Suppressor macrophage treated with lipopolysaccharide for 4 hours (primary cell): ENCODE measurements at regions not wholly inside any gene's neighbourhood (a gene's known extent, or its start where the extent isn't known, plus 50 kb on each side); places are given as distances from the start of the nearest gene placed in this dataset.
A peak's percentile ranks its signal among the peaks of the same experiment; 100 is the strongest.

Experiments used
- DNase-seq: peaks from one replicate; pipeline ENCODE4 v3.0.0-alpha.2; 2020

DNA sequence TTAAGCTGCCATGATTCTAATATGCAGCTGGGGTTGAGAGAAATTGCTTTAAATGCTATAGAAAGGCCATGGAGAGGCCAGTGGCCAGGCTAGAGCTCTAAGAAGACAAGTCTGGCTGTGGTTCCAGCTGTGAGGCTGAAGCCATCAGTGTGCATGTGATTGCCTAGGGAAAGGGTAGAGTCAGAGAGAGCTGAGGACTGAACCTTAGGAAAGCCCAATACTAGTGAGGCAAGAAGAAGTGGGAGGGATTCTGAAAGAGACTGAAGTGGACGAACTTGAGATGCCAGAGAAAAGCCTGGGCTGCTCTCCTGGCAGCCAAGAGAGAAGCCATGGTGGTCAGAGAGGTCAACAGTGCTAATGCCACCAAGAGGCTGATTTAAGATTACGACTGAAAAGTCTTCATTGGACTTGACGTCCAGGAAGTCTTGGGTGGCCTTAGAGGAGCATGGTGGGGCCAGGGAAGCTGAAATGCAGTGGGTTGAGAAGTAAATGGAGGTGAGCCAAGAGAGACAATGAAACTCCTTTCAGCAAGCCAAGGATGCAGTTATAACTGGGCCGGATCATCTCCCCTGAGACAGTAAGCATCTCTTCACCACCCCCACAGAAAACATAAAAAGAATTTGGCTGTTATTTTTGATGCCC, 133.2 kb downstream of the TMEM174 start:
- no peak for DNase-seq

DNA sequence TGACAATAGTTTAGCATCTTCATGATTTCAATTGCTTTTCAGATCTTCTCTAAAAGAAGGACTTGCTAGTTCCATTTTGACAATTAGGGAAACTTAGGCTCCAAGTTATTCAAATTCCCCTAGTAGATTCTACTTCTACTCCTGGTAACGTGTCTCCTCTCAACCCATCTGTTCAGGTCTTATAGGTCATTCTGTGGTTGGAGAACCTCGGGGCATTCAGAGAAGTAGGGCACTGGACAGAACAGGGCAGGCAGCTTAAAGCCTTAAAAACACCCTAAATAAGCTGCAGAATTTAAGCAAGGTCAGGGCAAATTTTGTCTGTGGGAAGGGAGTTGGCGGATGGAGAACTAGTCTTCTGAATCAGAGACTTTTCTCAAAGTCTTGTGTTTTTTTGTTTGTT, 132.4 kb downstream of the TMEM174 start:
- DNase-seq: no peak

DNA sequence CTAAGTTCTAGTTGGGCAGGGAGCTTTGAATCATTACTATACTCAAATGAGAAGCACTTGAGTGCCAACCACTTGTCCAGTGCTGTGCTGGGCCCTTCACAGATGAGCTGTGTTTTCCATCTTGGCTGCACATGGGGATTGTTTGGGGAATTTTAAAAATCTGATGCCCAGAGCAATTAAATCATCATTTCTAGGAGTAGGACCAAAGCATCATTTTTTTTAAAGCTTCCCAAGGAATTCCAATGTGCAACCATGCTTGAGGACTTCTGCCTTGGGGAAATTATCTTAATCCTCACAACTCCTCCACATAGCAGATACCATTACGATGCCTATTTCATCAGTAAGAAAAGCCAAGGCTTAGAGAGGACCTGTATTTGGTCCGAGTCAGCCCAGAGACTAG, 131.4 kb downstream of the TMEM174 start:
- DNase-seq: no peak

DNA sequence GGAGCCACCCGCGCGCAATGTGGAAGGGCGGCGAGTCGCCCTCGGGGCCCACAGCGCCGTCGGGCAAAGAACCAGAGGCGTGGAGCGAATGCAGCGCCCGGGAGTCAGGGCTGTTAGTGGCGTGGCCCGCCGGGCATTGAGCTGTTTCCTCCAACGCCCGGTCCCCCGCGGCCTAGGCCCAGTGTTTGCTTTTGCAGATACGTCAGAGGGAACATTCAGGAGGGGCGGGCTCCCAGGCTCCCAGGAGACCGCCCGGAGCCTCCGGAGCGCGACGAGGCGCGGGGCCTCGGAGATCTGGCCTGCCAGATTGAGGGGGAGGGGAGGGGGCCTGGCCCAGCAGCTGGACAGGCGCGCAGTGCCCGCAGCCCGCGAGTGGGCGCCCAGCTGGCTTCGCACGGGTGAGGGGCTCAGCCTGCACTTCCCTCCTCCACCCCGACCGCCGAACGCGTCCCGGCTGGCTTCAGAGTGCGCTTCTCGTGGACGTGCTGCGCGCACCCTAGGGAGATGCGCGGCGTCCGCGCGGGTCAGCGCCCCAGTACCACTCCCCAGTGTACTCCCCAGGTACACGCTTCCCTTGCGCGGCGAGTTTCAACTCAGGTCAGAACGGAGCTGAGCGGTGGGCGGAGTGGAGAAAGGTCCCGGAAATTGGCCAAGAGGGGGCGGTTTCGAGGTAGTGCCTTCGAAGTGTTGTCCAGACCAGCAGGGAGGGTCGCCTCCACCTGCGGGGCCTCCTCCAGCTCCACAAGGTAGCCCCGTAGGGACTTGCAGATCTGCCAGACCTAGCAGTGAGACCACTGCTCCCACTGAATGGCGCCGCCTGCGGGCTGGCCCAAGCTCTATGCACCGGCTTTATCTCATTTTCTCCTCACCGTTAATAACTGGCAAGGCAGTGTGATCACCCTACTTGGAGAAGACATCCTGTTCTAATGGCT, 130.4 kb downstream of the TMEM174 start:
- no peak for DNase-seq

DNA sequence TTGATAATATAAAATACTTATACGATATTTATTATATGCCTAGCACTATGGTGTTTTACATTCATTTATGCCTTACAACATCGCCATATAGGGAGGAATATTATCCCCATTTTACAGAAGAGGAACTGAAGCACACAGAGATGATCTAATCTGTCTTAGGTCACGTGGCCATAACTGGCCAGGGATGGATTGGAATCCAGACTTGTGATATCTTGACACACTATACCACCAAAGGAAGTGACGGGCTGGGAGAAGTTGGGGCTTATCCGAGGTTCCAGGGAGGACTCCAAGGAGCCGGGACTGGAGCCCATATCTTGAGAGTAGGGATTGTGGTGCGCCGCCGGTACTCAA, 129.8 kb downstream of the TMEM174 start:
- peak; percentile 16 for DNase-seq

DNA sequence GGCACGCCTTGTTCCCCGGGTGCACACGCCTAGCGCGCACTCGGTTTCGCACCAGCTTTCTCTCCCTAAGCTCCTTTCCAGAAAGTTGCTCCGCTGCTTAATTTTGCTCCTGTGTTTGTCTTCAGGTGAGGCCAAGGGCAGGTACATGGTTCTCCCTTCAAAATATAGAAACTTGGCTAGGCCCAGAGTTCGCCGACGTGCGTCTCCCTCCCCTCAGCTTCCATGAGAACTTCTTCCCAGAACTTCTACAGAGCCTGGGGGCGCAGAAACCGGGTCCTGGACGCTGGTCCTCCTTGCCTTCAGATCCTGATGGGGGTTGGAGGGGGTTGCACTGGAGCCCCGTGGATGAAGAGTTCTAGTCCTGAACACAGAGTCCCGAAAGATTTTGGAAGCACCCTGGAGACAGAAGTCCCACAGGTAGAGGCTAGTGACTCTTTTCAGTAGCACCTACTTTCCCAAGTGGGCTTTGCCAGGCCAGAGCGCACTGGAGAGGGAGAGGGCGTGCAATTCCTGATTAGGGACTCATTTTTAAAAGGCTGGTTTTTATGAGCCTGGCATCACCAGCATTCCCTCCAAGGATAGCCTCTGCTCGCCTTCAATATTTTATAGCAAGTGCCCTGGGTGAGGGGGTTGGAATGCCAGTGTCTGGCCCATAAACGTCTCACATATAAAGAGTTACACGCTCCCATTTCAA, 128.4 kb downstream of the TMEM174 start:
- DNase-seq: no peak

DNA sequence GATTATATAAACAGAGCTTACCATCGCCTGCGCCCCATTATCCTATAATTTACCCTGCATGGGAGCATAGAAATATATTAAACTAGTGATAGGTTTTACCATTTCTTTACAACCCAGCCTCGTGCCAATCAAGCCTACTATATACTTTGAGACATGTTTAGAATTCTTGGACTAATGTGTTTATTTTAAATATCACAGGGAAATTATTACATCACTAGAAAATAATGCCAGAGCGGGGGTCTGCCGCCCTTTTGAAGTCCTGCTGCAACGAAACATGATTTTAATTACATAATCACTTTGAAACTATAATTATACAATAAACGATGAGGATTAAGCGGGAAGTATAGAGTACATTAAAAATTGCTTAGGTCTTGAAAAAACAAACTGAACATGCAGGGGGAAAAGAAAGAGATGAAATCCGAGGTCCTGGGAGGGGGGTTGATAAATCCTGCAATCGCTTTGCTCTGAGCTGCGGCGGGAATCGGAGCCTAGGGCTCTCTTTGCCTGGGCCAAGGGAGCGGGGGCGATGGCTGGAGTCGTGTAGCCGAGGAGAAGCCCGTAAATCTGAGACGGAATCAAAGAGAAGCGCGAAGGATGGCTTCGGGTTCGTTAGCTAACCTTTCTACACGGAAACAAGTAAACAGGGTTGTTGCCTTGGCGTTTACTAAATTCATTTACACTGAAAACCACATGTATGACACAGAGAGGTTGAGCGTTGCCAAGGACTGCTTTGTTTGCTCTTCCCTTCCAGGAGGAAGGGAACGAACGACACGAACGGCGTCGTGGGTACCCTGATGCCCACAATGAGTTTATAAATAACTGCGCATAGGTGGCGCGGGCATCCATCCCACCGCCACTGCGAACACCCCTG, 127.6 kb downstream of the TMEM174 start:
- no peak for DNase-seq

DNA sequence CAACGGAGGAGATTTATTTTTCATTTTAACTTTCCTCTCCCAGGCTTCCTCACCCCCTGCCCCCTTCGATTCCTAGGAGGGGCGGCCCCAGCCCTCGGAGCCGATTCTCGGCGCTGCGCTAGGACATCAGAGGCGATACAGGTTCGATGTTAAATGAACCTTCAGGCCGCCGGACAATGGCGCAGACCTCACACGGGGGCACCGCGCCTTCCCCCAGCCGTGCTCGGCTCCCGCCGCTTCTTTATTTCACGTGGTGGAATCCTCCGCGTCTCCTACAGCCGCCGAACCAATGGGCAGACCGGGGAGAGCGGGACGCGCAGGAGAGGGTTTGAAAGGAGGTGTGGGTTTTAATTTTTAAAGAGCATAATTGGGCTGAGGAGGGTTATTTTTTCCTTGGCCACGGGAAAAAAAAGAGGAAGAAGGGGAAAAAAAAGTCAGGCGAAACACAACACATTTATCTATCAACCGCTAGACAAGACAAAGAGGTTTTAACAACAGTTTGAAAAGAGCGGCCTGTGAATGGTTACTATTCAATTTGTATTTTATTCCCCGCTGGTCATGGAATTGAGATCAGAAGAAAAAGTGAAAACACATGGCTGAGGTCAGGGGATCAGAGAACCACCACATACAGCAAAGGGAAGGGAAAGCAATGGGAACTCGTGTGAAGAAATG, 126.8 kb downstream of the TMEM174 start:
- no peak for DNase-seq

DNA sequence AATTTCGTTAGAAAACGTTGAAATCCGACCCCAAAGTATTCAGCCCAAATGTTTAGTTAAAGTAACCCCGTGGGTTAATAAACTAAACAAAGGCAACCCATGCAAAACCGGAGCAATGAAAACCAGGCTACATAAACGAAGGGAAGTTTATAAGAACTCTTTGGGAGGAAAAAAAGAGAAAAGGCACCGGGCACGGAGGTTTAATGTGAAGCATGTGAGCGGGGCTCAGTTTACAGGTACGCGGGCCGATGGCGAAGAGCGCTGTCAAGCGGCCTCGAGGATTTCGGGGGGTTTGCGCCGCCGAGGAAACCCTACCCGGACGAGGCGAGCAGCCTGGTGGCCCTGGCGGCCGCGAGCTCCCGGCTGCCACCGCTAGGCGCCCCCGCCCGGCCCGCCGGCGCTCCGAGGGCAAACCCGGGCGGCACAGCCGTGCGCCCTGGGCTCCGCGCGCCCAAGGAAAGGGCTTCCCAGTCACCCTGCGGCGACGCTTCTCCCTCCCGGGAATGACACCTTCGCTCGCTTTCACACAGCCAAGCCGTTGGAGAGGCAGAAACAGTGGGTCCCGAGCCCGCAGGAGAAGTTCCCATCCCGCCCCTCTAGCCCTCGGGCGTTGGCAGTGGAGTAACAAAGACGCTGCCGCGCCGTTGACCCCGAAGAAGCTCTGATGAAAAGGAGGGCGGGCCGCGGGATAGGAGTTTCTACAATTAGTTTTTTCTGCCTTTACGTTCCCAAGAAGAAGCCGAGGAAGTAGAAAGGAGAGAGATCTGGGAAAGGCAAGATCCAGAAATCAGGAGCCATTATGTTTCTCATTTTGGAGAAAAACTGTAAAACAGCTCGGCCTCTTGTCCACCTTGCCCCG, 126.0 kb downstream of the TMEM174 start:
- DNase-seq: peak; percentile 23

DNA sequence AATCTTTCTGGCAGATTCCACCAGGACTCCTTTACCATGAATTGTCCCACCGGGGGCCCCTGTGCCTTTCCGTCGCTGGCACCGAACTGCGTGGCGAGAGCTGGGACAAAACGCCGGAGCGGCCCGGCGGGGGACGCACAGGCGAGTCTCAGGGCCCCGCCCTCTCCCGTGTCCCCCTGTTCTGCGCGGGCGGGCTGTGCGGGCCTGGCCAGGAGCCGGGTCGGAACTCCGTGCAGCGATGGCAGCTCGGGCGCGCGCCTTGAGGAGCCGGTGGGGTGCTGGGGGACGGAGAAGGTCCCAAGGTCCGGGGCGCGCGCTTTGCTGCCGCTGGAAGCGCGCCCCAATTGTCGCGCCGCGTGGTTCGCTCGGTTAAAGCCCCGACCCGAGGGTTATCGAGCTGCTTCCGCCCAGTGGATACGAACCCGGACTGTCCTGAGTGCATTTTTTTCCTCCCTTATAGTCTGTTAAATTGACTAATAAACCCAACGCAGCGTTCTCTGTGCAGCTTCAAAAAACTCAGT, 125.3 kb downstream of the TMEM174 start:
- DNase-seq: no peak

DNA sequence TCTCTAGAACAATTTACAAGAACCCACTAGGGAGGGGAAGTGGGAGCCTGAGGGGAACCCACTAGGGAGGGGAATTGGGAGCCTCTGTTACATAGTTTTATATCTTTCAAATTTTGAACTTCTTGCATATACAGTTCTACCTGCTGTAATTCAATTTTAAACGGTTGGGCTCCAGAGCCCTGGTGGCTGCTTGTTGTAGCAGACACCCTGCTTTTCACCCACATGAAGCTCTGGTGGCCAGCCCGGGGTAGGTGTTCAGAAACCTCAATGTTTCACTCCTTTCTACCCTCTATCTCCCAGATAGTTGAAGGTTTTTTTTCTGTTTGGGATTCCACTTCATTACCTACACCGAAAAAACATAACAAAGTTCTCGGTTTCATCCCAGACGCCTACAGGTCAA, 124.4 kb downstream of the TMEM174 start:
- DNase-seq: no peak

DNA sequence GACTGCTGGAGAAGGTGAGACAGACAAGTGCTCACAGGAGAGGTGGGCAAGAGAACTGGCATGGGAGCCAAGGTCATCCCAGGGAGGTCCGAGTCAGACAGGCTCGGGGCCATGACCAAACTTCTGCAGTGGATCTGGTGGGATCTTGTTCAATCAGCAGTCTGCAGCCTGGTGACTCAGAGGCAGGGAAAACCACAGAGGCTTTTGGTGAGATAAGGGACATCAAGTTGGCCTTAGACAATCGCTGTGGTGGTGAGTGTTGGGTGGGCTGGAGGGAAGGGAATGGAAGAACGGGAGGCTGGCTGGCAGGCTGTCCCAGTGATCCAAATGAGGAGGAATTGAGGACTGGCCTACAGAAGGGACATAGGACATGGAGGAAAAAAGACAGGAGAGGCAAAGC, 123.8 kb downstream of the TMEM174 start:
- DNase-seq: no peak

DNA sequence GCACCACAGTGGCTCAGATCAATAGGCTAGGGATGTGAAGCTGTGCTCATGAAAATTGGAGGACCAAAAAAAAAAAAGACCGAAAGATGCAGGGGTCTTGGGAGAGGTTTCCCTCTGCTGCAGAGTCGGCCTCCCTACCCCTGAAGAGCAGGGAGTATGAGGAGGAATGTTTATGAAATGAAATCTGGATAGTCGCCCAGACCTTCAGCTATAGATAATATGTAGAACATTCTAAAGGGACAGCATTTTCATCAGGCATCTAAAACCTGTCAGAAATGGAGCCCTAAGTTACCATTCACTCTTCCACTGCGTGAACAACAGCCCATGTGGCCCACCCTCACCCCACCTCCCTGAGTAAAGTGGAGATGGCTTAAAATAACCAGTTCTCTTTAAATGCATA, 122.9 kb downstream of the TMEM174 start:
- no peak for DNase-seq

DNA sequence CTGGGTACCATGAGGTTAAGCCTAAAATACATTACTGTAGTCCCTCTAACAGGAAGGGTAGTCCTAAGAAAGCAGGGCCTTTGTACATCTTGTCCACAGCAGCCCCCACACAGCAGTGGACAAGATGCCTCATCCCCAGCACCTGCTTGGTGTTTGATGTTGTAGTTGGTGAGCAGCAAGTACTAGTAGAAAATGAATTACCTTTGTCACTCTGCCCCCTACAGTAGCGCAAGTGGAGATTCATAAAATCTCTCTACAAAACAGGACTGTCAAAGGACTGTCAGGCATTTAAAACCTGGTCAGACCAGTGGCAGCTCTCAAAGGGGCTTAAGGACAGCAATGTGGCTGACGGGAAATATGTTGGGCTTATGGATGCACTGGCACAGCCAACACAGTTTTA, 122.5 kb downstream of the TMEM174 start:
- no peak for DNase-seq

DNA sequence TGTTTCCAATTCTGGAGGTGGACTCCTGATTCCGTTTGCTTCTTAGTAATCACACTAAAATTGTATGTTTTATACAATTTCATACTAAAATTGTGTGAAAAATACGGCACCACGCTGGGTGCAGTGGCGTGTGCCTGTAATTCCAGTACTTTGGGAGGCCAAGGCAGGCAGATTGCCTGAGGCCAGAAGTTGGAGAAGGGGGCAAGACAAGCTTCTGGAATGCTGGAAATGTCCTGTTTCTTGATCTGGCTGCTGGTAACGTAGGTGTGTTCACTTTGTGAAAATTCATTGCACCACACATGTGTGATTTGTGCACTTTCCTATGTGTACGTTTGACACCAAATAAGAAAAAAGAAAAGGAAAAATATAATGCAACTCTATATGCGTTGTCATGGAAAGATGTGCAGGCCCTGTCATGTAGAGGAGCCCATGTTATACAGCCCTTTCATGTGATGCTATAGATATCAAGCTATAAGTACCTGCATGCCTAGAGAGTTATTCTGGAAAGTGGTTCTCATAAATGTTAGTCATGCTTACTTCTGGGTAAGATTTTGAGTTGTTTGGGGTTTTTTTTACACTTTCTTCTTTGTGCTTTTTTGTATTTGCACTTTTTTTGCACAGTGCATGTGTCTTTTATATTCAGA, 119.9 kb downstream of the TMEM174 start:
- DNase-seq: no peak

DNA sequence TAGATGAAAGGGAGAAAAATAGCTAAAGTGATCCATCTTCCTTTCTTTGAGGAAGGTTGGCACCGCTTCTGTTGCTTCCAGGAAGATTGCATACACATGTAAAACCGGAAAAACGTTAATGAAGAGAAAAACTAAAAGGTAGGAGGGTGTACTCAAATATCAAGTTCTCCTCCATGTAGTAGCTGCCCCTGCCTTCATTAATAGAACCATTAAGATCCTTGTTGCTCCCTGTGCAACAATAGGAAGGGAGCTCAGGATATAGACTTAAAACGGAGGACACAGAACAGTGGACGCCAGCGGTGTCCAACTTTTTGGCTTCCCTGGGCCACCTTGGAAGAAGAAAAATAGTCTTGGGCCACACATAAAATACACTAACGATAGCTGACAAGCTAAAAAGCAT, 118.9 kb downstream of the TMEM174 start:
- DNase-seq: no peak

DNA sequence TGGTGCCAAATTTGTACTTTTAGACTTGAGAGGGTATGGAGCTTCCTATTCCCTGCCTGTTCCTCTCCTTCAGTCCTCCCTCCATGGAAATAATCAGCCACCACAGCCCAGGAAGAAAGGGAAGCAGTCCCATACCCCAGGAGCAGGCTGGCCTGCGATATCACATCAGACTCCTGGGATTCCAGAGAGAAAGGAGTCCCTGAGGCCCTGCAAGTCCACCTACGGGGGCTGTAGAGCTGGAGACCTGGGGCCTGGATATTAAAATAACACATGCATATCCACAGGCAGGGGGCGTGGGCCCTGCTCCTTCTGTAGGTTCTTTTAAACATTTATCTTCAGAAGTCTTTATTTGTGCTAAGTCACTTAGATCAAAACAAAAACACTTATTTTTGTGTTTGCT, 117.2 kb downstream of the TMEM174 start:
- DNase-seq: no peak

DNA sequence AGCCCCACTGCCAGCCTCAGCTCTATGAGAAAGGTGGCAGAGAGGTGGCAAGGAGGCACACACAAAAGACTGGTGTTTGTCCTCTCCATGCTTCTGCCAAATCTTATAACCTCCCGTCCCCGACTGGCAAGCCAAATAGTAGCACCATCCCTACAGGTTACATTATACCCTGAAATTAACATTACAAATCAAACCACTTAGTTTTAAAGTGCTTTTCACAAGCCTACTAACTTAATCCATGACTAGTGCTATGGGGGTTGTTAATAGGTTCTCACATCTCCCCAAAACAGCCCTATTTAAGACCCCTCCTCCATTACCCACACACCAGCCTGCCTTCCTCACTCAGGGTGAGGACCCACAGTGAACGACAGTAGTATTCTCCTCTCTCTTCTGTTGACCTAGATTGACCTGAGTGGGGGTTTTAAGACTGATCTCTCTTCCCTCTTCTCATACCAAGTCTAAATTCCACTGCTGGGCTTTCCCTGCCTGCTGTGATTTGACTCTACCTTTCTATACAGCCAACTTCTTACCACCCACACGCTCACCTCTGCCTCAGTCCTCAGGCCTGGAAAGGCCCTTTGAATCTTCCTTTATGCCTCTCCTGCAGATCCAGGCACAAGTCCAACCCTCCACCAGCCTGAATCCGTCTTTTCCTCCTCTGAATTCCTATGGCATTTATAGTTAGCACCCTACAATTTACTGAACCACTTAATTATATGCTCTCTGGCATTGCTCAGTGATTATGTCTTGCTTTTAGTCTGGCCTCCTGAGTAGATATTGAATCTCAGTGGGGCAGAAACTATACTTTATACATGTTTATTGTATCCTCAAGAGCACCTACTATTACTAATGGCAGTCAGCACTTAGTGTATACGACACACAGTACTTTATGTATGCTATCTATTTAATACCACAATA, 116.1 kb downstream of the TMEM174 start:
- DNase-seq: no peak

DNA sequence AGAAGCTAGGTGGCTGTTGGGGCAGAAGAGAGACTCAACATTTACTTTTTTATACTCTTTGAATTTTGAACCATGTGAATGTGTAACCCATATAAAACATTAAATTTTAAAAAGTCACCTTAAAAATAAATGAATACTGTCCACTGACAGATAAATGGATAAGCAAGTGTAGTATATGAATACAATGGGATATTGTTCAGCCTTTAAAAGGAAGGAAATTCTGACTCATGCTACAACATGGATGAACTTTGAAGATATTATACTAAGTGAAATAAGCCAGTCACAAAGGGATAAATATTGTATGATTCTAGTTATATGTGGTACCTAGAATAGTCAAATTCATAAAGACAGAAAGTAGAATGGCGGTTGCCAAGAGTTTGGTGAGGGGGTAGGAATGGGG, 113.9 kb downstream of the TMEM174 start:
- DNase-seq: no peak
